ENCODE measurements at regions not wholly inside any gene's neighbourhood (a gene's known extent, or its start where the extent isn't known, plus 50 kb on each side); places are given as distances from the start of the nearest gene placed in this dataset.
A peak's percentile ranks its signal among the peaks of the same experiment; 100 is the strongest.
"Not testable (repeated sequence)": the region's sequence is repeated elsewhere in the genome, so short reads cannot be mapped to it uniquely, and the experiment has no call there.

DNA sequence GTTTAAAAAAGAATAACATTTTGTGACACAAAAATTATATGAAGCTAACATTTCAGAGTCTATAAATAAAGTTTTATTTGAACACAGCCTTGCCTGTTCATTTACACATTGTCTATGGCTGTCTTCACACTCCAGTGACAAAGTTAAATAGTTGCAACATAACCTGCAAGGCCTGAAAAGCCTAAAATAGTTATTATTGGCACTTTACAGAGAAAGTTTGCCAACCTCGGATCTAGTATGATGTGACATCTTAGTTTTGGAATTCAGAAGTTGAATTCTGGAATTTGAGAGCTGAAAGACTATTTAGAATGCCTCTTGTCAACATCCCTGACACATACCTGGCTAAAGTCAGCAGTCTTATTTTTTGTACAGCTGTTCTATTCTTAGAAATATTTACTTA lies 68.3 kb downstream of the DYRK2 start:
- no peak for DNase-seq

DNA sequence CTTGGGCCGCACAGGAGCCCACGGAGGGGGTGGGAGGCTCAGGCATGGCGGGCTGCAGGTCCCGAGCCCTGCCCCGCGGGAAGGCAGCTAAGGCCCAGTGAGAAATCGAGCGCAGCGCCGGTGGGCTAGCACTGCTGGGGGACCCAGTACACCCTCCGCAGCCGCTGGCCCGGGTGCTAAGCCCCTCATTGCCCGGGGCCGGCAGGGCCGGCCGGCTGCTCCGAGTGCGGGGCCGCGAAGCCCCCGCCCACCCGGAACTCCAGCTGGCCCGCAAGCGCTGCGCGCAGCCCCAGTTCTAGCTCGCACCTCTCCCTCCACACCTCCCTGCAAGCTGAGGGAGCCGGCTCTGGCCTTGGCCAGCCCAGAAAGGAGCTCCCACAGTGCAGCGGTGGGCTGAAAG lies 70.8 kb downstream of the DYRK2 start:
- DNase-seq: not testable (repeated sequence)

DNA sequence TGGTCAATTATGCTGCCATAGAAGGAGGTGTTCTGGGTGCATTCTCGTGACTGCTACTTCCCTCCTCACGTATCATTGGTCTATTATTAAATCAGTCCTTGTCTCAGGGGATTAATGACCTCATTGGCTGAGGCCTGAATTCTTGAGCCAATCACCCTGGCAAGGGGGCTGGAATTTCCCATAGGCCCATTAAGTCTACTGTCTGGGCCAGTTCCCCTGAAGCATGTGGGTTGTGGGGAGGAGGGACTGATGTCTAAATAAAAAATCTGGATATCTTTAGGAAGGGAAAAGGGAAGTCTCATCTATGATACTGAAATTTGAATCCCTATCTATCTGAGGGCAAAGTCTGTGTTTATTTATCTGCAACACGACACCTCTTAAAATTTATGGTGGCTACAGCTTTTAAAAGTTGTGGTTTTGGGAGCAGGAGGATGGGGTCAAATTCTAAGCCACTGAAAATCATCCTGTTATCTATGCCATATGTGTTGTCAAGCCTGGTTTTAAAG lies 71.9 kb downstream of the DYRK2 start:
- DNase-seq: peak; percentile 34

DNA sequence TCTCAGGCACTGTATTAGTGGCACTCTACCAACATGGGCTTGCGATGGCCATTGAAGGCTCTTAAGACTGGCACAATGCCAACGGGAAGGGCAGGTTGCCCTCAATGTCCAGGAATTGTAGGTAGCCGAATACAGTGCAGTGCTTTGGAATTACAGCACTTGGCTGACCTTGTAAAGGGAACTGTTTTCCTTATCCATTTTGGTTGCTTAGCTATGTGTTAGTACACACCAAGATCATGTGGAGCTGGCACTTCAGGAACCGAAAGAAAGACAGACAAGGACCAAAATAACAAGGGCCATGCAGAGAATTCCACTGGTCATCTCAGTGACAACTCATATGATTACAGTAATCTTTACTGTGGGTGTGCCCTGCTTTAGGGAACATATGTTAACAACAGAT lies 72.7 kb downstream of the DYRK2 start:
- DNase-seq: no peak

DNA sequence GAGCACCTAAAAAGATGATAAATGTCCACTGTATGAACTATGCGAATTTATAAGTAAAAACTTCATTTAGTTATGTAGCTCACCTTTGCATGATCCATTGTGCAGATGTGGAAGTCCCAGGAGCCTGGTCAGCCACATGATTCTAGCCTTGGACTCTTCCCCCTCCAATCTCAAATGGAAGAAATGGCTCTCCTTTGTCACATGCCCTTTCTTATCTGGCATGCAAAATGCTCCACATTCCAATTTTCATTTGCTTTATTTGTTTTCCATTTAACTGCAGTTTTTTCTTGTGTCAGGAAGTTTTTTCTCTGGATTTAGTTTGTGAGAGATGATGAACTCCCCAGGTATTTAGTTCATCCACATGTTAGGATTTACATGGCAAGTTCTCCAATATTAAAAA lies 73.8 kb downstream of the DYRK2 start:
- no peak for DNase-seq

DNA sequence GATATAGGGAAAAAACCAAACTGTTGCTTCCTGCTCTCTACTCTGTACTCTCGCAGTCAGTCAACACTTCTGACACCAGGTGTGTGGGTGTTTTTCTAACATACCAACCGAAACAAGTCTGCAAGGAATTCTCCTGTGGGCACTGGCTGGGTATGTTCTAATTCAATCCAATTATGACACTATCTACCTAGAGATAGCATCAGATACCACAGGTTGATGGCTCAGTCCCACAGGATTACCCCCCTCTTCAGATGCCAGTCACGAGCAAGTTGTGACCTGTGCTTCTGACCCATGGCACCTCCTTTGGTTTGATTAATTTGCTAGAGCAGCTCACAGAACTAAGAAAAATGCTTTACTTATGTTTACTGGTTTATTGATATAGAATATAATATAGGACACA lies 78.3 kb downstream of the DYRK2 start:
- DNase-seq: no peak

DNA sequence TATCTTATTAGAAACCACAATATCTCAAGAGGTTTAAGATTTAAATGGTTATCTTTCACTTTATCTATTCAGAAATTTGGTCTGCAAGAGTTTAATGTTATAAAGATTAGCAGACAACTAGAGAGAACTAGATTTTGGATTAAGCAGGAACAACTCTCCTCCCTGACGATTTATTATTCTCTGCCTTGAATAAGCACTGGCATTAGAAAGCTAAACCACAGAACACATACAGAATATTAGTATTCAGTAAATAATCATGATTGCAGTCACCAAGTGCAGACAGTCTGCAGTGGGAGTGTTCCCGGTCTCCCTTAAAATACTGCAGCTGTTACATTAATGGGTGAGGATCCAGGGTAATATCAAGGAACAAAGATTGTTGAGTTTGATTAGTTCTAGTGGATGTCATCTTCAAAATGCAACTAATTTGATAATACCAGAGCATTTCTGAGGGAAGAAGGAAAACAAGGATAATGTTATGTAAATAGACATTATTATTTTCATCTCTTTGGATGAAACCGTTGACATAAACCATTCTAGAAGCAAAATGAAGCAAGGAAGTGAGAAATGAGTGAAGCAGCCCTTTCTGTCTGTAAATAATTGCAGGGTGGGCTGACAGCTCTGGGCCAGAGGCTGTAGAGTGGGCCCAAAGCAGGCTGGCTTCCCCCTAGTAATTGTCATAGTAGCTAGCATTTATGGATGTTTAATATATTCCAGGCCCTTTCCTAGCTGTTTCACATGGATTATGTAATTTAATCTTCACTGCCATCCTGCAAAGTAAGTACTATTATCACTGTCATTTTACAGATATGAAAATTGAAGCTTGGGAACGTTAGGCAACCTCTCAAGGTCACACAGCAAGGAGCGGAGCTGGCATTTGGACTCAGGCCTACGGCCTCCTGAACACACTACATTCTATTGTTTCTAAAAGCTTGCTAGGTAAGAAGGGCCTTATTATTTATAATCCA lies 79.4 kb downstream of the DYRK2 start:
- DNase-seq: no peak

DNA sequence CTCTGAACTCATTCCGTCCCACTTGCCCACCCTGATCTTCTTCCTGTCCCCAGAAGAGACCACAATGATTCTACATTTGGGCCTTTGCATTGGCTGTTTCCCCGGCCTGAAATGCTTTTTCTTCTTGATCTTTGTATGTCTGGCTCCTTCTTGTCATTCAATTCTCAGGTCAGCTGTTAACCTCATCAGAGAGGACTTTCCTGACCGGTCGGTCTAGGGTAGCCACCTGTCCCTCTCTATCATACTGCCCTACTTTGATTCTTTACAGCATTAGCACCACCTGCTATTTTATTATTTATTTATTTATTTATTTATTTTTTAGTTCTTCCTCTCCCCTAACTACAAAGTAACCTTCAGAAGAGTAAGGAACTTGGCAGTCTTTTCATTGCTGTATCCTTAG lies 84.3 kb downstream of the DYRK2 start:
- DNase-seq: no peak

DNA sequence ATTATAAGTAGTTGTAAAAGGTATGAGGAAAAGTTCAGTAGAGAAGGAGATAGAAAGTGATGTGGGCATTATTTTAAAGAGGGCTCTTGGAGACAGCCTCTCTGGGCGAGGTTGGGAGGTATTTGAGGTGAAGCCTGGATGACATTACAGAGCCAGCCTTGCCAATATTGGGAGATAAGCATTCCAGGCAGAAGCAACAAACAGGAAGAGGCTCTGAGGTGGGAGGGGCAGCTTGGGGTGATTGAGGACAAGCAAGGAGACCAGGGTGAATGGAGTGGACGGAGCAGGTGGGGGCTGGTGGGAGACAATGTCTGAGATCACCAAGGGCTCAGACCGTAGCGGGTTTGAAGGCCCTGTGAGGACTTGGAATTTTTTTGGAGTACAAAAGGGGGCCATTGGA lies 87.3 kb downstream of the DYRK2 start:
- no peak for DNase-seq

DNA sequence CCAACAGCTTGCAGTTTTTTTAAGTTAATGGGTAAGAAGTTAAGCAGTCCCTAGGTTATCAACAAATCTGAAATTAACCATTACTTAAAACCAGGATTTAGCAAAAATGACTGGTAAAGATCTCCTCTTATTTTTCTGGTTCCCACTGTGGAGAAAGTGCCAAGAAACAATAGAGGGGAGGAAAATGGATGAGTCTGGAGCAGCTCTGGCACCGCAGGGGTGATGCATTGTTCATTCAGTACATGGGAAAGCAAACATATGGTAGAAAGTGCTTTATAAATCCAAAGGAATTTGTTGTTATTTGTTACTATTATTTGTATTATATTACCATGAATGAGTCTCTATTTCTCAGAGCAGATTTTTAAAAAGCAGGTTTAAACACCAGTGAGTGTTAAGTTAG lies 92.2 kb downstream of the DYRK2 start:
- DNase-seq: no peak

DNA sequence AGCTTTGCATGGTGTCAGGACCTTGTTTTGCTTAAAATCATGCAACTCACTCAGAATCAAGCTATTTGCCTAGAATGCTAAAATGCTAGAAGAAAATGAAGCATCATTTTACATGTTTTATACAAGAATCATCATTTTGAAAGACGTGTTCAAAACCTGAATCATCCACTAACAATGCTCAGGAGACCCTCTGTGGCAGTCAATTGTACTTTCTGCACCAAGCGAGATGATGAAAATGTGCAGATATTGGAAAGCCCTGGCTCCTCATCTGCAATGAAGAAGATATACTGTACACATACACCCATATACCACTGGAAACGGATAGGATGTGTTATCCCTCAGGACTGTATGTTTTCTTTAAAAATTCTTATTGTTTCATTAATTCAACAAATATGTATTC lies 92.7 kb downstream of the DYRK2 start:
- no peak for DNase-seq

DNA sequence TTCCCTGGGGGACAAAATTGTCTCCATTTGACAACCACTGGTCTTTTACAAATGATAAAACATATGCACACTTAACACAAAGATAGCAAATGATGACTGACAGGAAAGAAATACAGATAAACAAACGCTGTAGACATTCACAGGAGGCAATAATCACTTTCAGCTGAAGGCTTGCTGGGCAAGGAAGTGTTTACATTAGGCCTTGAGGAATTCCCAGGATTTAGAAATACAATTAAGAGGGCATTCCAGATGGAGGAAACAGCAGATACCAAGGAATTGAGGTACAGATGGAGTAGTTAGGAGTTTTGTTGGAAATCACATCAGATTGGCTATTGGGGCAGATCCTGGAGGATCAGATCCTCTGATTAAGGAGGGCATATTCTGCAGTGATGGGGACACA lies 93.9 kb downstream of the DYRK2 start:
- no peak for DNase-seq

DNA sequence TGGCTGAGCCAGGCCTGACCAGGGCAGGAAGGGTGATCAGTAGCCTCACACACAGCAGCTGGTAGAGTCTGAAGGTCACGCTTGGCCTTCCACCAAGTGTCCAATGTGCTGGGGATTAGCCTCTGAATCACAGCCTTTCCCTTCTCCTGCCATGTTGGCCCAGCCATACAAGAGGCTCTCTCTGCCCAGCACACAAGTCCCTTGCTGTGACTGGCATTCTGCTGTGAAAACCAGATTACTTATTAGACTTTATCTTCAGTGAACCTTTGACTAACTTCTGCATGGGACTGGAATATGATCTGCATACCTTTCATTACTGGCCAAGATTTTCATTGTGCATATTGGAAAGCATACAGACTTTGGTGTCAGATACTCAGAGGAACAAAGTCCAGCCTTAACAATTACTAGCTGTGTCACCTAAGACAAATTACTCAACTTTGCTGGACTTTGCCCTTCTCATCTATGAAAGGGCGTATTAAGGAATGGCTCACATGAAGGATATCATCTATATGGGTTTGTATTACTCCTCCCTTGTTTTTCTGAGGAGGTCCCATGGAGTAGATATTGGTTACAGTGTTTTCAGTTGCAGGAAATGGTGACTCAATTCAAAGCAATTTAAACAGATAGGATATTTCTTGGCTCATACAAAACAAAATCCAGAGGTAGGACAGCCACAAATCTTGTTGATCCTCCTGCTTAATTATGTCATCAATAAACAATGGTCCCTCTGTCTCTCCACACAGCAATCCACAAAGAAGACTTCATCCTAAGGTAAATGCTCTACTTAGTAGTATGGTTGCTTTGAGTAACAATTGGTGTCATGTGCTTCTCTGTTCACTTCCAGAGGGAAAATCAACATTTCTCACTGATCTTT lies 99.6 kb downstream of the DYRK2 start:
- DNase-seq: no peak

DNA sequence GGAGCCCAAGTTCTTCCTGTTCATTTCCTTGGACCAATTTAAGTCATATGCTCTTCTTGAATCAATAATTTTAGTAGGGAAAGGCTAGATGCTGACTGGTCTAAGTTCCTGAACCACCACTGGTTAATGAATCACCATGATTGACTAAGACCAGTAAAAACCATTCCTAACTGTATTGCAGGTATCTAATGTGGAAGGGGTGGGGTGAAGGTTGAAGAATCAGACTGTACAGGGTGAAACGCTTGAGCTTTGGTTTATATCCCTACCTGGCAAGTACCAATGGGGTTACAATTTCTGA lies 100.1 kb downstream of the DYRK2 start:
- no peak for DNase-seq

DNA sequence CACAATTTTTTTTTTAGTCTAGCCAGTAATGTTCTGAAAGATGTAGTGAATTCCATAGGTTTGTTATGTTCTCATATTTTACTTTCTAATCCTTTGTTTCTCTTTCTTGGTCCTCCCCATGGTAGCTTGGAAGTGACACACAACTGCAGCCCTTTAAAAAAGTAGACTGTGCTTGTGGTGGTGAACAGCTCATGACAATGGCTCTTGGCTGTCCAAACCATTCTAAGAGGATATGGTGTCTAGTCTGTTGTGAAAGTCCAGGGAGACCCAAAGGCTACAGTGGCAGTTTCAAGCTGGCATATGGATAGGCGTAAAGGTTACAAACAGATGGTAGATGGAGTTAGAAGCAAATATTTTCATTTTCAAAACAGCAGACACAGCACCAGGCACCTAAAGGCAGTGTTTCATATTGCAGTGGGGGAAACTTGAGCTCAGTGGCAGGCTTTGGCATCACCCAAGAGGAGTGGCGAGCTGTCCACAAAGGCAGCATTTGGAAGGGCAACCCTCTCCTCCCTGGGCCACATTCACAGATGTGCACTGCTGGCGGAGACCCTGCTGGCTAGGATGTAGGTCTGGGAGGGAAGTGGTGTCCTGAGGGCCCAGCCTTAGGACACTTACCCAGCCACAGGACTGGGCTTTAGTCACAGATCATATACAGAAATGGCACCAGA lies 102.1 kb downstream of the DYRK2 start:
- DNase-seq: no peak

DNA sequence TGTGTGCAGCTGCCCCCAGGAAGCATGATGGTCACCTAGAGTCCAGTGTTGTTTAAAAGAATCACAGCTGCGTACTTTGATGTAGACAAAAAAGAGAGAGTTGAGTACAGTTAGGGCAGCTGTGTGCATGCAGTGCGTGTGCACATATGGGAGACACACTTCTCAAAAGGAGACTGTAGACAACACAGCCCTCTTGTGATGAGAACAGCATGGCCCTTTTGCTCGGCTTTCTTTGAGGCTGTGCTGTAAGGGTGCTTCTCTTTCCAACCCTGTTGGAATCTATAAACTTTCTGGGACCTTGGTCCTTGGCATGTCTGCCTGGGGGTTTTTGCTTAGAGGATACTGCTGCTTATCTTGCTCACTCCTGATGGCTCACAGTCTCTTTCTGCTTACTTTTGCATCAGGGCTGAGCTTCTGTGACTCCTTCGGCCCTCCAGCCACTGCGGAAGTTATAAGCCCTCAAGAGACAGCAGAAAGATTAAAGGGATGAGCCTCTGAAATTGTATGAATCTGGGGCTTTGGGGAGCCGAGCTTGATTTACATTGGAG lies 102.9 kb downstream of the DYRK2 start:
- no peak for DNase-seq

DNA sequence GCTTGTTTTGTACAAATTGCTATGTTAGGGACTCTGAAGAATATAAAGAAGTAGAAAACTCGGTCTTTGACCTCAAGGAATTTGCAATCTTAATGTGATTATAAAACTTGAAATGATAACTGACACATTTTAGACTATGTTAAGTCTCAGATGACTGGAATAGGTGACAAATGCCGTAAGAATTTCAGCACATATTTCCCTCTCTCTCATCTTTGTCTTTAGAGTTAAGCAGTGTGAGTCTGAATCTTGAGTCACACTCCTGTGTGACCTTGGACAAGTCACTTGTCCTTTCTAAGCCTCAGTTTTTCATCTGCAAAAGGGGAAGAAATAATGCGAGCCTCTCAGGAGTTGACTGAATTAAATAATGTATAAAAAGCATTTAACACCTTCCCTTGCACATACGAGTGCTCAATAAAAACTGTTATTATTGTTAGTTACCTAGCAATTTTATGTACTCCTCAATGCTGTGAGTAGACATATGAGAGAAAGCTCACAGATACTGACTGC lies 103.7 kb downstream of the DYRK2 start:
- DNase-seq: no peak

DNA sequence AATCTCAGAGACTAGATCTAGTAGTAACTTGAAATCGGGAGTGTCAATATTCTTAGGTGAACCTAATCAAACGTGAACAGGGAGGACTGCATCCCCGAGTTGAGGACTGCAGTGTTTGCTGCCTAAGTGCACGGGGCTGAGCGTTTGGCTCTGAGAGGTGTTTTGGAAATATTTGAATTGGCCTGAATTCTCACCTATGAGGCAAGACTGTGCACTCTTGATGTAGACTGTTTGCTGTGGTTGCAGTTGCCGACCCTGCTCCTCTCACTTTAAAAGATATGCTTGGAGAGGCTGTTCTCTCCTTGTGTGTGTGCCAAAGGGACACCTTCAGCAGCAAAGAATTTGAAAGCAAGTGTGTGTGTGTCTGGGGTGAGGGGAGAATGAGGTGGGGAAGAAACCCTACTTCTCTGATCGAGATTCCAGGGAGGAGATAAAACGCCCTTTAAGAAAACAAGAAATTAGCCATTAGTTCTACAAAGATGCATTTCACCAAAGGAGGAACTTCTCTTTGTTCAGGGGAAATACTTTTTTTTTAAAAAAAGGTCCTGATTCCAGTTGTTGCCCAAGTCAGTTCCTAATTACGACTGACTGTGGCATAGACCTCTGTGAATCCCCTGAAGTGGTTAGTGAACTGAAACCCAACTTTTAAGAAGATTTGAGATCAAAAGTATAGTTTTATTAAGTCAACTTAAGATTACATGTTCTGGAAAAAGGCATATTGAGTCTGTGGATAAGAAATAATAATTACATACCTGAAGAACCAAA lies 106.6 kb downstream of the DYRK2 start:
- no peak for DNase-seq

DNA sequence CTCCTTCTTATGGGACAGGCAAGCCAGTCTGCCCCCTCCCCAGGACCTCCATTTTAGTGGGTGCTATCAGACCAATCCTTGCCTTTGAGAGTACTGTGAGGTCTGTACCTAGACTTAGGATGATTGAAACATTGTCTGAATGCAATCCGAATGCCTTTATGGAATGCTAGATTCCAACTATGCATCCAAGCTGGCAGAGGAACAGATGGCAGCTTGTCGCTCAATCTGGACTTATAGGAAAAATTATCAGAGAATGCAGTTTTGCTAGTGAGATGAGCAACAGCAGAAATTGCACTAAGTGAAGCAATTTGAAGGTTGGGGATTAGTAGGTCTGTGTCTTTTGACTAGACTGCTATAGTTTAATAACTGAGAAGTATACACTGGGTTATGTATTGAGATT lies 109.1 kb downstream of the DYRK2 start:
- no peak for DNase-seq

DNA sequence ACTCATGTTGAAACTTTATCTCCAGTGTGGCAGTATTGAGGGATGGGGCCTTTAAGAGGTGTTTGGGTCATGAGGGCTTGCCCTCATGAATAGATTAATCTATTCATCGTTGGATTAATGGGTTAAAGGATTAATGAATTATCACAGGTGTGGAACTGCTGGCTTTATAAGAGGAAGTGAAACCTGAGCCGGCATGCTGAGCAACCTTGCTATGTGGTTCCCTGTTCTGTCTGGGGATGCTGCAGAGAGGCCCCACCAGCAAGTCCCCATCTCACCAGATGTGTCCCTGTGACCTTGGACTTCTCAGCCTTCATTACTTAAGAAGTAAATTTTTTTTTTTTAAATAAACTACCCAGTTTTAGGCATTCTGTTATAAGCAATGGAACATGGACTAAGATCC lies 109.6 kb downstream of the DYRK2 start:
- peak; percentile 47 for DNase-seq

DNA sequence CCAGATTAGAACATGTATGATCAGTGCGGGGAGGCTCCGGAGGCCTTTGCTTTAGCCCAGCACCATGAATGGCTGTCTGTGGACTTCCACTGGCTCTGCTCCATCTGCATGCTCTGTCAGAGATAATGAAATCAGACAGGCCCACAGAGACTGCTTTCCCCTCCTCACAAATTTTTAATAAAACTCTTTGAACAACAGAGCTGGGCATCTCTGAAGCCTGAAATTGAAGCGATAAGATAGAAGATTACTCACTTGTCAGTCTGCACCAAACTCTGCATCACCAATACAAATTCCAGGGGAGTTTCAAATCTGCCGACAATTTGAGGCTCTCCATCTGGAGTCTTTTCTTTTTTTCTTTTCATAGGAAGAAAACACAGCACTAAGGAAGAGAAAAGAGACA lies 110.0 kb downstream of the DYRK2 start:
- no peak for DNase-seq

DNA sequence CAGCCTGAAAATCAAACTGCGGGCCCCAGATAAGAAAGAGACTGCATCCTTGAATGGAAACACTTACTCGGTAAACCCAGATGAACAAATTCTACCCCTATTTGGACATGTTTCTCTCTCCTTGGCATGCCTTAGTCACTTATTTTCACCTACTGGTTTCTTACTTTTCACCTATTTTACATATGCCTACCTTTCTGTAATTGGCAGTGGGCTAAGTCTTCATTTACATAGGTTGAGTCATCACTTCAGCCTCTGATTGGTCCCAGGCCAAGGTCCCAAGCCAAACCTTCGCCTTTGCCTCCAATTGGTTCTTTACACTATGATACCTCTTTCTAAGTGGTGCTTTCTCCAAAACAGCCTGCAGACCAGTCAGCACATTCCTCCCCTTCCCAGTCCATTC lies 111.3 kb downstream of the DYRK2 start:
- no peak for DNase-seq
